ENCODE measurements at regions not wholly inside any gene's neighbourhood (a gene's known extent, or its start where the extent isn't known, plus 50 kb on each side); places are given as distances from the start of the nearest gene placed in this dataset.

- Histone ChIP-seq H3K27ac (ENCODE audit: low read depth) (no peak overlapping the region), H3K36me3 (ENCODE audit: insufficient read depth) (no peaks in the 10 kb centered on the region), H3K4me1 (ENCODE audit: insufficient read depth) (no peaks in the 10 kb centered on the region), H3K4me3 (ENCODE audit: low read depth, low read length) (no peak overlapping the region)
- 90% methylated on average over 4 of the region's 4 CpGs for WGBS
- DNase-seq (ENCODE audit: extremely low spot score): no peak
These were observed 116.8 kb downstream of the BUD13 start for GRCh38 chr11:116656011-116656410.

- no peaks in the 10 kb centered on the region for H3K36me3 ChIP-seq (ENCODE audit: insufficient read depth)
- no peak for DNase-seq (ENCODE audit: extremely low spot score)
- H3K4me1 ChIP-seq (ENCODE audit: insufficient read depth): no peaks in the 10 kb centered on the region
- WGBS: 92% methylated on average over 1 of the region's 1 CpG
- H3K27ac ChIP-seq (ENCODE audit: low read depth): no peak overlapping the region
- no peak overlapping the region for H3K4me3 ChIP-seq (ENCODE audit: low read depth, low read length)
These were observed 118.3 kb downstream of the BUD13 start for GRCh38 chr11:116654526-116654925.

GRCh38 chr11:116653206-116653605 lies 119.6 kb downstream of the BUD13 start:
- DNase-seq (ENCODE audit: extremely low spot score): no peak
- Histone ChIP-seq H3K4me1 (ENCODE audit: insufficient read depth) (no peaks in the 10 kb centered on the region), H3K4me3 (ENCODE audit: low read depth, low read length) (no peak overlapping the region), H3K36me3 (ENCODE audit: insufficient read depth) (no peaks in the 10 kb centered on the region), H3K27ac (ENCODE audit: low read depth) (no peak overlapping the region)
- WGBS: 84% methylated on average over 9 of the region's 9 CpGs

DNA sequence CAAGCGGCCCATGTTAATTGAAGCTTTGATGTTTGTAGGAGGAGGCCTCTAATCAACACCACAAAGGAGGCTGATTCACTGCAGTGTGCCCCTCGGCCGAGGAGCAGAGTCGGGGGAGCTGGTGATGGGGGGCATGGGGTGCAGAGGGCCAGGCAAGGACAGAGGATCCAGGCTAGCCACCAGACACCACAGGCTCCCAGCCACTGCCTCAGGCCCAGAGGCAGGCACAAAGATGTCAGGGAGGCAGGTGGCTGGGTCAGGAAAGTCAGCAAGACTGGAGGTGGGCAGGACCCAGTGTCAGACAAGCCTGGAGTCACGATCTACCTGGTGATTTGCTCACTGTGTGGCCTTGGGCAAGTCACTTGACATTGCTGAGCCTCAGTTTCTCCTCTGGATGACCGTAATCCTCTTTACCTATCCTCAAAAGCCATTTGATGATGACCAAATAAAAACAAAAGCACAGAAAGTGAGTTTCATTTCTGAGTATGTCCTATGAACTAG lies 121.0 kb downstream of the BUD13 start:
- WGBS: 40% methylated on average over 6 of the region's 6 CpGs
- H3K27ac ChIP-seq (ENCODE audit: low read depth): no peak overlapping the region

GRCh38 chr11:116651098-116651736 lies 121.6 kb downstream of the BUD13 start:
- H3K36me3 ChIP-seq (ENCODE audit: insufficient read depth): no peaks in the 10 kb centered on the region
- 72% methylated on average over 9 of the region's 9 CpGs for WGBS
- no peak overlapping the region for H3K4me3 ChIP-seq (ENCODE audit: low read depth, low read length)
- H3K4me1 ChIP-seq (ENCODE audit: insufficient read depth): no peaks in the 10 kb centered on the region
- no peak overlapping the region for H3K27ac ChIP-seq (ENCODE audit: low read depth)
- no peak for DNase-seq (ENCODE audit: extremely low spot score)

More for the DNA sequence above, 121.0 kb downstream of the BUD13 start:
- Histone ChIP-seq H3K36me3 (ENCODE audit: insufficient read depth) (no peaks in the 10 kb centered on the region), H3K4me3 (ENCODE audit: low read depth, low read length) (no peak overlapping the region), H3K4me1 (ENCODE audit: insufficient read depth) (no peaks in the 10 kb centered on the region)
- no peak for DNase-seq (ENCODE audit: extremely low spot score)

- 58% methylated on average over 2 of the region's 2 CpGs for WGBS
- Histone ChIP-seq H3K36me3 (ENCODE audit: insufficient read depth) (no peaks in the 10 kb centered on the region), H3K4me1 (ENCODE audit: insufficient read depth) (no peaks in the 10 kb centered on the region), H3K27ac (ENCODE audit: low read depth) (no peak overlapping the region), H3K4me3 (ENCODE audit: low read depth, low read length) (no peak overlapping the region)
- DNase-seq (ENCODE audit: extremely low spot score): no peak
These were observed 122.7 kb downstream of the BUD13 start for GRCh38 chr11:116650052-116650451.

- WGBS: 85% methylated on average over 4 of the region's 4 CpGs
- DNase-seq (ENCODE audit: extremely low spot score): no peak
- Histone ChIP-seq H3K4me1 (ENCODE audit: insufficient read depth) (no peaks in the 10 kb centered on the region), H3K36me3 (ENCODE audit: insufficient read depth) (no peaks in the 10 kb centered on the region), H3K27ac (ENCODE audit: low read depth) (no peak overlapping the region), H3K4me3 (ENCODE audit: low read depth, low read length) (no peak overlapping the region)
These were observed 123.5 kb downstream of the BUD13 start for GRCh38 chr11:116649268-116649667.

- 73% methylated on average over 2 of the region's 2 CpGs for WGBS
- H3K4me3 ChIP-seq (ENCODE audit: low read depth, low read length): no peak overlapping the region
- no peaks in the 10 kb centered on the region for H3K36me3 ChIP-seq (ENCODE audit: insufficient read depth)
- no peak for DNase-seq (ENCODE audit: extremely low spot score)
- no peak overlapping the region for H3K27ac ChIP-seq (ENCODE audit: low read depth)
- no peaks in the 10 kb centered on the region for H3K4me1 ChIP-seq (ENCODE audit: insufficient read depth)
These were observed 124.3 kb downstream of the BUD13 start for GRCh38 chr11:116648247-116649174.

GRCh38 chr11:116647305-116648080 lies 125.3 kb downstream of the BUD13 start:
- DNase-seq (ENCODE audit: extremely low spot score): no peak
- 84% methylated on average over 7 of the region's 7 CpGs for WGBS
- Histone ChIP-seq H3K27ac (ENCODE audit: low read depth) (no peak overlapping the region), H3K4me1 (ENCODE audit: insufficient read depth) (no peaks in the 10 kb centered on the region), H3K36me3 (ENCODE audit: insufficient read depth) (no peaks in the 10 kb centered on the region), H3K4me3 (ENCODE audit: low read depth, low read length) (no peak overlapping the region)

DNA sequence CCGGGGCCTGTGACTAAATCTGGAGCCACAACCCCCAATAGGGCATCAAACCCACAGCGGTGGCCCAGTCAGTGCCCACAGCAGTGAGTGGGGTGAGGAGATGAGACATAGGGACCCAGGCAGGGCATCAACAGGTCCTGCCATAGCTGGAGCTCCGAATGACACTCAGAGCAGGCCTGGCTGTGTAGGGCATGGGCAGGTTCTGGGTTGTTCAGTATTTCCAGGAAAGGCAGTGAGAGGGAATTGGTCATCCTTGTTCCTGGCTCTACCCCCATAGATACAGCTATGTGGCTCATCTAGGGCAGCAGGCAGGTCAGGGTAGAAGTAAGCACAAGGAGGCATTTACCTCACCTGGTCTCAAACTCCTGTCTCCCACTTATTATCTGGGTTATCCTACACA lies 126.6 kb downstream of the BUD13 start:
- H3K36me3 ChIP-seq (ENCODE audit: insufficient read depth): no peaks in the 10 kb centered on the region
- DNase-seq (ENCODE audit: extremely low spot score): no peak
- H3K4me1 ChIP-seq (ENCODE audit: insufficient read depth): no peaks in the 10 kb centered on the region
- 93% methylated on average over 3 of the region's 3 CpGs for WGBS
- no peak overlapping the region for H3K27ac ChIP-seq (ENCODE audit: low read depth)
- no peak overlapping the region for H3K4me3 ChIP-seq (ENCODE audit: low read depth, low read length)

GRCh38 chr11:116644941-116645305 lies 127.9 kb downstream of the BUD13 start:
- DNase-seq (ENCODE audit: extremely low spot score): no peak
- H3K4me1 ChIP-seq (ENCODE audit: insufficient read depth): no peaks in the 10 kb centered on the region
- no peak overlapping the region for H3K27ac ChIP-seq (ENCODE audit: low read depth)
- no peak overlapping the region for H3K4me3 ChIP-seq (ENCODE audit: low read depth, low read length)
- 42% methylated on average over 4 of the region's 4 CpGs for WGBS
- no peaks in the 10 kb centered on the region for H3K36me3 ChIP-seq (ENCODE audit: insufficient read depth)

- WGBS: 48% methylated on average over 16 of the region's 16 CpGs
- no peak for DNase-seq (ENCODE audit: extremely low spot score)
- no peaks in the 10 kb centered on the region for H3K4me1 ChIP-seq (ENCODE audit: insufficient read depth)
- no peak overlapping the region for H3K4me3 ChIP-seq (ENCODE audit: low read depth, low read length)
- H3K27ac ChIP-seq (ENCODE audit: low read depth): no peak overlapping the region
- H3K36me3 ChIP-seq (ENCODE audit: insufficient read depth): no peaks in the 10 kb centered on the region
These were observed 128.4 kb downstream of the BUD13 start for GRCh38 chr11:116644201-116644940.

GRCh38 chr11:116643521-116643920 lies 129.3 kb downstream of the BUD13 start:
- 81% methylated on average over 9 of the region's 9 CpGs for WGBS
- no peak for DNase-seq (ENCODE audit: extremely low spot score)
- Histone ChIP-seq H3K4me3 (ENCODE audit: low read depth, low read length) (no peak overlapping the region), H3K36me3 (ENCODE audit: insufficient read depth) (no peaks in the 10 kb centered on the region), H3K27ac (ENCODE audit: low read depth) (no peak overlapping the region), H3K4me1 (ENCODE audit: insufficient read depth) (no peaks in the 10 kb centered on the region)
